ENCODE measurements at regions not wholly inside any gene's neighbourhood (a gene's known extent, or its start where the extent isn't known, plus 50 kb on each side); places are given as distances from the start of the nearest gene placed in this dataset.

DNA sequence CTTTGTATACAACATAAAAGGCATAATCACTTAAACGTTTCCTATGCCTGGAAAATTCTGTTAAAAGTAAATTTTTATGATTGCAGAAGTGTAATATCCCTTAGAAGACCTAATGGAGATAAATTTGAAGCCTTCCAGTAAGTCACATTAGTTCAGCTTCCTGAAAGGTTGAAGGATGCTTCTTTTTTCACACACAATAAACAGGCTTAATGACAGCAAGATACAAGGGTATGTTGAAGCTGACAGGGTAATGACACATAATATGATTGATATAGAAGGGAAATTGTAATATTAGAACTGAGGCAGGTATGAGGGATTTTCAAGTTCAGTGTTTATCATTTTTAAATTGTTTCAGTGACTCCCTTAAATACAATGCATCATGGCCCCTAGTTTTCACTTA is 161.8 kb upstream of the NAALADL2 start:
- no peak overlapping the region for H3K27ac ChIP-seq
- ATAC-seq: no peak
- no peaks in the 10 kb centered on the region for H3K36me3 ChIP-seq
- no peaks in the 10 kb centered on the region for H3K4me1 ChIP-seq
- H3K4me3 ChIP-seq: no peak overlapping the region
- H3K9me3 ChIP-seq: no peaks in the 10 kb centered on the region
- H3K27me3 ChIP-seq: no peaks in the 10 kb centered on the region
- WGBS, 2 donors (ENCODE audit: low coverage in 1 of 2): 56 to 68% methylated on average over 1 of the region's 1 CpG
- no peak for TF ChIP-seq POLR2AphosphoS5 (IDR thresholded peaks at IDR 0.05)
- no peak for TF ChIP-seq POLR2A (IDR thresholded peaks at IDR 0.05)
- TF ChIP-seq, protein P1, sequence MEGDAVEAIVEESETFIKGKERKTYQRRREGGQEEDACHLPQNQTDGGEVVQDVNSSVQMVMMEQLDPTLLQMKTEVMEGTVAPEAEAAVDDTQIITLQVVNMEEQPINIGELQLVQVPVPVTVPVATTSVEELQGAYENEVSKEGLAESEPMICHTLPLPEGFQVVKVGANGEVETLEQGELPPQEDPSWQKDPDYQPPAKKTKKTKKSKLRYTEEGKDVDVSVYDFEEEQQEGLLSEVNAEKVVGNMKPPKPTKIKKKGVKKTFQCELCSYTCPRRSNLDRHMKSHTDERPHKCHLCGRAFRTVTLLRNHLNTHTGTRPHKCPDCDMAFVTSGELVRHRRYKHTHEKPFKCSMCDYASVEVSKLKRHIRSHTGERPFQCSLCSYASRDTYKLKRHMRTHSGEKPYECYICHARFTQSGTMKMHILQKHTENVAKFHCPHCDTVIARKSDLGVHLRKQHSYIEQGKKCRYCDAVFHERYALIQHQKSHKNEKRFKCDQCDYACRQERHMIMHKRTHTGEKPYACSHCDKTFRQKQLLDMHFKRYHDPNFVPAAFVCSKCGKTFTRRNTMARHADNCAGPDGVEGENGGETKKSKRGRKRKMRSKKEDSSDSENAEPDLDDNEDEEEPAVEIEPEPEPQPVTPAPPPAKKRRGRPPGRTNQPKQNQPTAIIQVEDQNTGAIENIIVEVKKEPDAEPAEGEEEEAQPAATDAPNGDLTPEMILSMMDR (IDR thresholded peaks at IDR 0.05): no peak

DNA sequence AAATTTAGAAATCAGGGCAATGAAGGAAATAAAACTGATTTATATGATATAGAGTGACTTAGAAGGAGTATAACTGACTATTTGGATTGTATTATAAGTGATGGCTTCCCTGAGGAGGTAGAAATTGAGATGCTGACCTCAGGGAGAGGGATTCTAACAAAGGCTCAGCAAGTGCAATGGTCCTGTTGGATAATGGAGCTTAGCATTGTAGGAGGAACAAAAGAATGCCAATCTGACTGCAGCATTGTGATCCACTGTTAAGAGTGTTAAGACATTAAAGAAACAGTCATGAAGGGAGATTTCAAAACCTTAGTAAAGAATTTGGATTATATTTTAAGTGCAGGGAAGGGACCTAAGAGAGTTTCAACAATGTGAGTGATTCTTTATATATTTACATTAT is 158.4 kb upstream of the NAALADL2 start:
- Histone ChIP-seq H3K27me3 (no peaks in the 10 kb centered on the region), H3K36me3 (no peaks in the 10 kb centered on the region)
- TF ChIP-seq POLR2AphosphoS5 (IDR thresholded peaks at IDR 0.05) (no peak), EP300 (IDR thresholded peaks at IDR 0.05) (no peak), POLR2A (IDR thresholded peaks at IDR 0.05) (no peak)
- TF ChIP-seq, protein P1 (IDR thresholded peaks at IDR 0.05): no peak

DNA sequence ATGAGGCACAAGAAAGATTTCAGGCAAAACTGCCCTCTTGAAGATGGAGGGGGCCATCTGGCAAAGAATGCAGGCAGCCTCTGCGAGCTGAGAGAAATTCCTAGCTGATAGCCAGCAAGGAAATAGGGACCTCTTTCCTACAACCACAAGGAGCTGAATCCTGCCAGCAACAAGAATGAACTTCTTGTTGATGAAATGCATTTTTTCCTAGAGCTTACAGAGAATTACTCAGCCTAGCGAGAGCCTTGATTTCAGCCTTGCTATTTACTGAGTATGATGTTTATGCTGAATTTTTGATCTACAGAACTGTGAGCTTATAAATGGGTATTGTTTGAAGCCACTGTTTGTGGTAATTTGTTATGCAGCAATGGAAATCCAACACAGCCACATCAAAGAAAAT is 148.5 kb upstream of the NAALADL2 start:
- H3K9me3 ChIP-seq: peaks cover 0 to 5% (median 0%) of the 10 kb centered on the region in 3 donors
- no peak overlapping the region for H3K27ac ChIP-seq
- H3K27me3 ChIP-seq: no peaks in the 10 kb centered on the region
- 60 to 90% methylated on average over 1 to 2 of the region's 2 CpGs for WGBS, 2 donors (ENCODE audit: low coverage in 1 of 2)
- ATAC-seq: no peak
- no peak overlapping the region for H3K4me3 ChIP-seq
- H3K36me3 ChIP-seq: no peaks in the 10 kb centered on the region
- TF ChIP-seq POLR2AphosphoS5 (IDR thresholded peaks at IDR 0.05): no peak
- no peak for TF ChIP-seq POLR2A (IDR thresholded peaks at IDR 0.05)
- TF ChIP-seq EP300 (IDR thresholded peaks at IDR 0.05): no peak
- TF ChIP-seq, protein P1 (IDR thresholded peaks at IDR 0.05): no peak
- H3K4me1 ChIP-seq: no peaks in the 10 kb centered on the region

More for the DNA sequence above, 158.4 kb upstream of the NAALADL2 start:
- Histone ChIP-seq H3K4me3 (no peak overlapping the region), H3K9me3 (no peaks in the 10 kb centered on the region), H3K4me1 (no peaks in the 10 kb centered on the region), H3K27ac (no peak overlapping the region)
- ATAC-seq: no peak

DNA sequence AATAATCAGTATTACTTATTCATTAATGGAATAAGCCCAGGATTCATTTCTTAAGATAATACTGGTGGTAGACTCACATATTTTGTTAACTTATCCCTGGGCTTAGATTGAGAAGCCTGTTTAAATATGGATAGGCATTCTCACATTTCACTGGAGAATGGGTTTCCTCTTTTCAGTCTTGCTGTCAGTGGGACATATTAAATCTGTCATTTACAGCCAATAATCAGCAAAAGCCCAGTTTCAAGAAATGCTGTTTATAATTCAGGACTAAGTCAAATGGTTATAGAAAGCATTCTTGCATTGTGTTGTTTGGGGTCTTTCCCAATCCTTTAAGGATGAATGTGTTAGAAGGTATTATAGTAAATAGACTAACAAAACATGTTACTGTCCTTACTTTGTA is 143.7 kb upstream of the NAALADL2 start:
- Histone ChIP-seq H3K27ac (no peak overlapping the region), H3K36me3 (no peaks in the 10 kb centered on the region), H3K4me1 (no peaks in the 10 kb centered on the region), H3K27me3 (no peaks in the 10 kb centered on the region), H3K9me3 (peaks cover 0 to 4% (median 0%) of the 10 kb centered on the region in 3 donors), H3K4me3 (no peak overlapping the region)
- TF ChIP-seq POLR2AphosphoS5 (IDR thresholded peaks at IDR 0.05): no peak
- TF ChIP-seq, protein P1 (IDR thresholded peaks at IDR 0.05): no peak
- no peak for TF ChIP-seq EP300 (IDR thresholded peaks at IDR 0.05)
- no peak for TF ChIP-seq POLR2A (IDR thresholded peaks at IDR 0.05)
- no peak for ATAC-seq

DNA sequence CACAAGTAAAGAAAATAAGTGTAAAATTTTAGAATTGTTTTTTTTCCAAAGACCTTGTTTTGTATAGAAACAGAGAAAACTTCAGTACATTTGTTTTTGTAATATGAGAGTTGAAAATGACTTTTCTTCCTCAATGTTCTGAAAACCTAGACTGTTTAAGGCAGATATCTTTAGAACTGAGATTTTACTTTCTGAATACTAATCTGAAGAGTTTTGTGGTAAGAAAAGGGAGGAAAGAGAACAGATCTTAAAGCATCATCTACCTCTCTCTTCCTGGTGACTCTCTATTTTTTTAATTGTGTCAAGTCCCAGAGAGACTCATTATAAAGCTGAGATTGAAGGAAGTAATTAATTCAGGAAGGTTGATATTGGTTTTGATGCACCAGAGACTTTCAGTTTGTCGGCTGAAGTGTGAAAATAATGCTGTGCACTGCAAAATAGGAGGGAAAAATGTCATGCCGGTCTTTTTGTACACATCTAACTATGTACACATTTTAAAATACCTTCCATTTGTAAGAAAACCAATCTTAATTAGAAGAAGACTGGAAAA is 142.1 kb upstream of the NAALADL2 start:
- Histone ChIP-seq H3K27me3 (no peaks in the 10 kb centered on the region), H3K9me3 (no peaks in the 10 kb centered on the region), H3K4me3 (no peak overlapping the region), H3K36me3 (no peaks in the 10 kb centered on the region), H3K27ac (no peak overlapping the region), H3K4me1 (no peaks in the 10 kb centered on the region)
- 79 to 93% methylated on average over 2 of the region's 2 CpGs for WGBS, 2 donors (ENCODE audit: low coverage in 1 of 2)
- no peak for ATAC-seq
- TF ChIP-seq, protein P1 (IDR thresholded peaks at IDR 0.05): no peak
- TF ChIP-seq POLR2A (IDR thresholded peaks at IDR 0.05) (no peak), EP300 (IDR thresholded peaks at IDR 0.05) (no peak), POLR2AphosphoS5 (IDR thresholded peaks at IDR 0.05) (no peak)

Data from gastroesophageal sphincter (tissue), 4 donors.